ENCODE measurements at regions not wholly inside any gene's neighbourhood (a gene's known extent, or its start where the extent isn't known, plus 50 kb on each side); places are given as distances from the start of the nearest gene placed in this dataset.

- Mint-ChIP-seq H3K27me3 (ENCODE audit: low read depth) (peaks cover 6% of the 10 kb centered on the region), H3K9me3 (ENCODE audit: low read depth) (peaks cover 4% of the 10 kb centered on the region), H3K27ac (ENCODE audit: unreplicated experiment) (no peak overlapping the region), H3K36me3 (ENCODE audit: low read depth) (peaks cover 1% of the 10 kb centered on the region), H3K4me3 (ENCODE audit: unreplicated experiment) (no peak overlapping the region), H3K4me1 (ENCODE audit: low read depth) (peaks cover 15% of the 10 kb centered on the region)
- no peak for DNase-seq (ENCODE audit: low spot score)
- no peak for TF ChIP-seq CTCF (IDR thresholded peaks at IDR 0.05)
These were observed 344.5 kb upstream of the RASGEF1B start for GRCh38 chr4:81816031-81816761.

GRCh38 chr4:81814987-81815541 lies 343.4 kb upstream of the RASGEF1B start:
- no peaks in the 10 kb centered on the region for H3K36me3 Mint-ChIP-seq (ENCODE audit: low read depth)
- peaks cover under 1% of the 10 kb centered on the region for H3K9me3 Mint-ChIP-seq (ENCODE audit: low read depth)
- peaks cover 15% of the 10 kb centered on the region for H3K4me1 Mint-ChIP-seq (ENCODE audit: low read depth)
- no peak for DNase-seq (ENCODE audit: low spot score)
- H3K27ac Mint-ChIP-seq (ENCODE audit: unreplicated experiment): peak overlapping the region; percentile 80
- no peak overlapping the region for H3K4me3 Mint-ChIP-seq (ENCODE audit: unreplicated experiment)
- H3K27me3 Mint-ChIP-seq (ENCODE audit: low read depth): no peaks in the 10 kb centered on the region
- no peak for TF ChIP-seq CTCF (IDR thresholded peaks at IDR 0.05)

GRCh38 chr4:81811562-81812293 lies 340.0 kb upstream of the RASGEF1B start:
- H3K4me3 Mint-ChIP-seq (ENCODE audit: unreplicated experiment): no peak overlapping the region
- no peaks in the 10 kb centered on the region for H3K9me3 Mint-ChIP-seq (ENCODE audit: low read depth)
- H3K27me3 Mint-ChIP-seq (ENCODE audit: low read depth): no peaks in the 10 kb centered on the region
- TF ChIP-seq CTCF (IDR thresholded peaks at IDR 0.05): no peak
- DNase-seq (ENCODE audit: low spot score): no peak
- H3K27ac Mint-ChIP-seq (ENCODE audit: unreplicated experiment): no peak overlapping the region
- peaks cover 27% of the 10 kb centered on the region for H3K4me1 Mint-ChIP-seq (ENCODE audit: low read depth)
- H3K36me3 Mint-ChIP-seq (ENCODE audit: low read depth): no peaks in the 10 kb centered on the region

- Mint-ChIP-seq H3K4me1 (ENCODE audit: low read depth) (peaks cover 12% of the 10 kb centered on the region), H3K27ac (ENCODE audit: unreplicated experiment) (no peak overlapping the region), H3K4me3 (ENCODE audit: unreplicated experiment) (no peak overlapping the region), H3K9me3 (ENCODE audit: low read depth) (no peaks in the 10 kb centered on the region), H3K27me3 (ENCODE audit: low read depth) (peaks cover 5% of the 10 kb centered on the region), H3K36me3 (ENCODE audit: low read depth) (no peaks in the 10 kb centered on the region)
- DNase-seq (ENCODE audit: low spot score): no peak
- TF ChIP-seq CTCF (IDR thresholded peaks at IDR 0.05): no peak
These were observed 336.4 kb upstream of the RASGEF1B start for GRCh38 chr4:81808011-81808672.

- Mint-ChIP-seq H3K27ac (ENCODE audit: unreplicated experiment) (no peak overlapping the region), H3K9me3 (ENCODE audit: low read depth) (no peaks in the 10 kb centered on the region), H3K36me3 (ENCODE audit: low read depth) (no peaks in the 10 kb centered on the region), H3K4me1 (ENCODE audit: low read depth) (peaks cover 12% of the 10 kb centered on the region), H3K27me3 (ENCODE audit: low read depth) (peaks cover 11% of the 10 kb centered on the region), H3K4me3 (ENCODE audit: unreplicated experiment) (no peak overlapping the region)
- no peak for TF ChIP-seq CTCF (IDR thresholded peaks at IDR 0.05)
- no peak for DNase-seq (ENCODE audit: low spot score)
These were observed 335.7 kb upstream of the RASGEF1B start for GRCh38 chr4:81807386-81807785.

All from chondrocyte (in vitro differentiated cells).